ENCODE measurements at regions not wholly inside any gene's neighbourhood (a gene's known extent, or its start where the extent isn't known, plus 50 kb on each side); places are given as distances from the start of the nearest gene placed in this dataset.

- in situ Hi-C loops (cut with MboI; ENCODE audit: low sequenced_read_pairs, unreplicated experiment), result no loop called here
- DNase-seq (ENCODE audit: low spot score), result no peak
- TF ChIP-seq, protein P1, sequence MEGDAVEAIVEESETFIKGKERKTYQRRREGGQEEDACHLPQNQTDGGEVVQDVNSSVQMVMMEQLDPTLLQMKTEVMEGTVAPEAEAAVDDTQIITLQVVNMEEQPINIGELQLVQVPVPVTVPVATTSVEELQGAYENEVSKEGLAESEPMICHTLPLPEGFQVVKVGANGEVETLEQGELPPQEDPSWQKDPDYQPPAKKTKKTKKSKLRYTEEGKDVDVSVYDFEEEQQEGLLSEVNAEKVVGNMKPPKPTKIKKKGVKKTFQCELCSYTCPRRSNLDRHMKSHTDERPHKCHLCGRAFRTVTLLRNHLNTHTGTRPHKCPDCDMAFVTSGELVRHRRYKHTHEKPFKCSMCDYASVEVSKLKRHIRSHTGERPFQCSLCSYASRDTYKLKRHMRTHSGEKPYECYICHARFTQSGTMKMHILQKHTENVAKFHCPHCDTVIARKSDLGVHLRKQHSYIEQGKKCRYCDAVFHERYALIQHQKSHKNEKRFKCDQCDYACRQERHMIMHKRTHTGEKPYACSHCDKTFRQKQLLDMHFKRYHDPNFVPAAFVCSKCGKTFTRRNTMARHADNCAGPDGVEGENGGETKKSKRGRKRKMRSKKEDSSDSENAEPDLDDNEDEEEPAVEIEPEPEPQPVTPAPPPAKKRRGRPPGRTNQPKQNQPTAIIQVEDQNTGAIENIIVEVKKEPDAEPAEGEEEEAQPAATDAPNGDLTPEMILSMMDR (IDR thresholded peaks at IDR 0.05; ENCODE audit: borderline replicate concordance, control extremely low read depth, extremely low read depth, insufficient read depth, missing control alignments), result no peak
These were observed 210.6 kb upstream of the CDYL start for GRCh38 chr6:4565301-4566250.

GRCh38 chr6:4564801-4565271 is 211.4 kb upstream of the CDYL start:
- DNase-seq (ENCODE audit: low spot score), result no peak
- TF ChIP-seq, protein P1 (IDR thresholded peaks at IDR 0.05; ENCODE audit: borderline replicate concordance, control extremely low read depth, extremely low read depth, insufficient read depth, missing control alignments), result no peak

DNA sequence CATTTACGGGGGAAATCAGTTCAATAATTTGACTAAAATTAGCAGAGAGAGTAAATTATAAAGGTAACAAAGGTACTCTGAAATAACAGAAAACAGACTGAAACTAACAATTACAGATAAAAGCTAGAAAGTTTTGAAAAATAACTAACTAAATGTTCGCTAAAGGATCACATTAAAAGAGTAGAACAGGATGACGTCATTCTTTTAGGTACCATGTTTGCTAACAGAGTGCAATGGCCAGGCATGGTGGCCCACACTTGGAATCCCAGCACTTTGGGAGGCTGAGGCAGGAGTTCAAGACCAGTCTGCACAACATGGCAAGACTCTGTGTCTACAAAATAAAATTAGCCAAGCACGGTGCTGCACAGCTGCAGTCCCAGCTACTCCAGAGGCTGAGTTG is 212.3 kb upstream of the CDYL start:
- TF ChIP-seq, protein P1 (IDR thresholded peaks at IDR 0.05; ENCODE audit: borderline replicate concordance, control extremely low read depth, extremely low read depth, insufficient read depth, missing control alignments), result no peak
- in situ Hi-C loops (cut with MboI; ENCODE audit: low sequenced_read_pairs, unreplicated experiment), result no loop called here

More at GRCh38 chr6:4564801-4565271, 211.4 kb upstream of the CDYL start:
- in situ Hi-C loops (cut with MboI; ENCODE audit: low sequenced_read_pairs, unreplicated experiment), result no loop called here

GRCh38 chr6:4563156-4563555 is 213.0 kb upstream of the CDYL start:
- in situ Hi-C loops (cut with MboI; ENCODE audit: low sequenced_read_pairs, unreplicated experiment), result no loop called here
- no peak for DNase-seq (ENCODE audit: low spot score)
- TF ChIP-seq, protein P1 (IDR thresholded peaks at IDR 0.05; ENCODE audit: borderline replicate concordance, control extremely low read depth, extremely low read depth, insufficient read depth, missing control alignments), result no peak

More for the DNA sequence above, 212.3 kb upstream of the CDYL start:
- no peak for DNase-seq (ENCODE audit: low spot score)

GRCh38 chr6:4561773-4562400 is 214.3 kb upstream of the CDYL start:
- TF ChIP-seq, protein P1 (IDR thresholded peaks at IDR 0.05; ENCODE audit: borderline replicate concordance, control extremely low read depth, extremely low read depth, insufficient read depth, missing control alignments), result no peak
- in situ Hi-C loops (cut with MboI; ENCODE audit: low sequenced_read_pairs, unreplicated experiment), result no loop called here
- DNase-seq (ENCODE audit: low spot score), result no peak

DNA sequence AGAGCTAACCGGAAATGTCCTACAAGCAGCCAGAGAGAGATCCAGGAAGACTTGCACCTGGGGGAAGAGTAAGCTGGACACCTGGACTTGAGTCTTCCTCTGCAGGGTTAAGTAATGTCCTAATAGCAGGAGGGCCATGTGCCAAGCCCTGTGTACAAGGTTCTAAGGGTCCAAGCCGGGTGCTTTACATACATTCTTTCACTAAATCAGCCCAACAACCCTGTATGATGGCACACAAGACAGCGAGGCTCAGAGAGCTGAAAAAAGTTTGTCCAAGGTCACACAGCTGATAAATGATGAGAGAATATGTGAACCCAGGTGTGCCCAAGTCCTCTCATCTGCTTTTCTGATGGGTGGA is 215.1 kb upstream of the CDYL start:
- in situ Hi-C loops (cut with MboI; ENCODE audit: low sequenced_read_pairs, unreplicated experiment), result no loop called here
- TF ChIP-seq, protein P1 (IDR thresholded peaks at IDR 0.05; ENCODE audit: borderline replicate concordance, control extremely low read depth, extremely low read depth, insufficient read depth, missing control alignments), result no peak
- DNase-seq (ENCODE audit: low spot score), result no peak
